Stimulated activated CD8-positive, alpha-beta memory T cell treated with anti-CD3 and anti-CD28 coated beads, Interleukin-15, amount 100 ng/mL, for 48 hours (primary cell): ENCODE measurements at regions not wholly inside any gene's neighbourhood (a gene's known extent, or its start where the extent isn't known, plus 50 kb on each side); places are given as distances from the start of the nearest gene placed in this dataset.

Source experiments
- DNase-seq, 2 donors: peaks; one replicate each; pipeline ENCODE4 v3.0.0-alpha.2; 2020; ENCODE audit warnings: low read depth in 2 of 2

DNA sequence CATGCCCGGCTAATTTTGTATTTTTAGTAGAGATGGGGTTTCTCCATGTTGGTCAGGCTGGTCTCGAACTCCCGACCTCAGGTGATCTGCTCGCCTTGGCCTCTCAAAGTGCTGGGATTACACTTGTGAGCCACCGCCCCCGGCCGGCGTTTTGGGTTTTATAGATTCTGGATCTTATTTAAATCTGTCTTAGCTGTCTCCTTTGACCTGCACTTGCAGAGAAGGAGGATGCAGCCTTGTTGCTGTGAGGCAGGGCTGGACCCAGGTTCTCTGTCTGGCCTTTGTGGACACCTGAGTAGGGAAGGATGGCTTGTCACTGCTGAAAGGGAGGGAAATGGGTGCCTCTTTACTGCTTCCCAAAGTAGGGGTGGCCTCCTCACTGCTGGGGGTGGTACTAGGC lies 83.0 kb upstream of the HS6ST1 start:
- DNase-seq = no peak

DNA sequence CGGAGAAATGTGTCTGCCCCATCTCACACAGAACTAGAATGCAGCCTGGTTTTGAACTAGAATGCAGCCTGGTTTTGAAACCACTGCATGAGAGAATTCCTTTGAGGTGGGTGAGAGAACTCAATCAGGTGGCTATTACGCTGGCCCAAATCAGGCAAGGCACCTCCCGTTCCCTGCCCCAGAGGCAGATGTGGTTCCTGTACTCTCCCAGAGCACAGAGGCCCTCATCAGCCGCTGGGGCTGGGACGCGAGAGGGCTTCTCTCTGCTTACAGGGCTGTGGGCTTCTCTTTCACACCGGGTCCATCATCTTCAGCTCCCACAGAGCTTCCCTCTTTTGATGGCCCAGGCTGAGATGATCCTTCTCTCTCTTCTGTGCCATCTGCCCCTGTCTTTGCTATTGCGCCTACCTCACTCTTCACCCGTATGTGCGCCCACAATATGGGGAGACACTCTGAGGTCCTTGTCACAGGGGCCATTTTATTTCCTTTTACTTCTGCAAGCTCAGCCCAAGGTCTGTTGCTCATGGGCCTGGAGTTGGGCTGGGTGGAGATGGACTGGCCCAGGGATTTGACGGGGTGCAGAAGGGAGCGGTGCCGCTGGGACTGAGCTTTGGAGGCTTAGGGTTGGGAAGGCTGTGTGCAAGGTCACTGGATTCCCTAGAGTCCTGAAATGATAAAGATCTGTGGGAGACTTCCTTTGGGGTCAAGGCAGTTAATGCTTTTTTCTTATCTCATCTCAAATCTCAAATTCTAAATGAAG lies 84.4 kb upstream of the HS6ST1 start:
- no peak for DNase-seq

DNA sequence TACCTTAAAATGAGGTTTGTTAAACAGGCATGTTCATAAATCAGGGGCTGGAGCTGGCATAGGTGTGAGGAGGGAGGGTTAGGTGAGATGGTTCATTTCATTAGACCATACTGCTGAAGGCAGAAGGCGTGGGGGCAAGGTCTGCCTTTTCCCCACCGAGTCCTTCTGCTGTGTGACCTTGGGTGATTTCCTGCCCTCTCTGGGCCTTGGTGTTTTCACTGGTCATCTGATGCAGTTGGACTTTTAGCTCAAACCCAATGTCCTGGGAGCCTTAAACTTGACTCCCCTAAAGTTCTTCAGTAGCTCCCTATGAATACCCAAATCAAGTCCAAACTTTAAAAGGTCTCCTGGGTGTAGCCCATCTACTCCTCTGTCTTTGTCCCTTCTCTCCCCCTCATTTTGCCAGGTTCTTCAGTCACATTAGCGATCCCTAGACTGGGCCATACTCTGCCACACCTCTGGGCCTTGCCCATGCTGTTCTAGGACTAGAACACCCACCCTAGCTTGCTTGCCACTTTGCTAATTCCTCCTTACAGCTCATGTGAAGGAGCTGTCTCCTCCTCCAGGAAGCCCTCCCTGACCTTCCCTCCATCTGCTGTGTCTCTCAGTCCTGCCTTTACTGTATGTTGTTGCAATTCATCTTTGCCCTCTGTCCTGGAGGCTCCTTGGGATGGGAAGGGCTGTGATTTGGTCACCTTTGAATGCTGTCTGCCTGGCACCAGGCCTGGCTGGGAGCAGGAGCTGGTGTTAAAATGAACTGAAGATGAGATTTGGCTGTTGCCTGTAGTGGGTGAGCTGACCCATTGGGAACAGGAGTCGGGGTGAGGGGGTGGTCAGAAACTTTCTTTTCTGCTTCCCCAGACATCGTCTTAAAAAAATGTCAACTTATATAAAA lies 85.4 kb upstream of the HS6ST1 start:
- no peak for DNase-seq

DNA sequence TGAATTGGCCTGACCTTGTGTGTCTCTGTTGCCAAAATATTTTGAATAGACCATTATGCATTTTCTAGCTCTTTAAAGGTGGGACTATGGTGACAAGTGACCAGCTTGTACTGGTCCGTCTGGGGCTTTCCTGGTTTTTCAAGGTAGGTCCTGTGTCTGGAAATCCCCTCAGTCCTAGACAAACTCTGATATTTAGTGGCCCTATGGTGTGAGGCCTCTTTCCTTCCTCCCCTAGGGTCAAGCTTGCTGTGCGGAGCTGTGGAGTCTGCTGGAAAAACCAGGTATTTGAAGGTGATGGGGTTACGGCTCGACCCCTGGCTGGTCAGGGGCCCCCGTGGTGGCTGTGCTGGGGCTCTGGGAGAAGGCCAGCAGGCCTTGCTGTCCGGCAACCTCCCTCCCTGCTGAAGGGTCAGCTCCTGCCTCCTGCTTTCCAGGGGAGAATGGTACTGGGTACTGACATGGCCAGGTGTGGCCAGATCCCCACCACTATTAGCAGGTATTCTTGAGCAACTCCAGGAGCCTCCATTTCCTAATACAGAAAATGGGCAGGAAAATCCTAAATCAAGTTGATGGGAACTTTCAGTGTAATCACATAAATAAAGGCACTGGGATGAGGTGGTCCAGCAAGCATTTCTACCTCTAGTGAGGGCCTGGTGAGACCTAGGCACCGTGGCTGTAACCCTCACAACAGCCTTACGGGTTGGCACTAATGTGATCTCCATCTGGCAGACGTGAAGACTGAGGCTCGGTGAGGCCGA lies 86.2 kb upstream of the HS6ST1 start:
- DNase-seq = no peak

- no peak for DNase-seq
These were observed 86.8 kb upstream of the HS6ST1 start for GRCh38 chr2:128405467-128405900.

DNA sequence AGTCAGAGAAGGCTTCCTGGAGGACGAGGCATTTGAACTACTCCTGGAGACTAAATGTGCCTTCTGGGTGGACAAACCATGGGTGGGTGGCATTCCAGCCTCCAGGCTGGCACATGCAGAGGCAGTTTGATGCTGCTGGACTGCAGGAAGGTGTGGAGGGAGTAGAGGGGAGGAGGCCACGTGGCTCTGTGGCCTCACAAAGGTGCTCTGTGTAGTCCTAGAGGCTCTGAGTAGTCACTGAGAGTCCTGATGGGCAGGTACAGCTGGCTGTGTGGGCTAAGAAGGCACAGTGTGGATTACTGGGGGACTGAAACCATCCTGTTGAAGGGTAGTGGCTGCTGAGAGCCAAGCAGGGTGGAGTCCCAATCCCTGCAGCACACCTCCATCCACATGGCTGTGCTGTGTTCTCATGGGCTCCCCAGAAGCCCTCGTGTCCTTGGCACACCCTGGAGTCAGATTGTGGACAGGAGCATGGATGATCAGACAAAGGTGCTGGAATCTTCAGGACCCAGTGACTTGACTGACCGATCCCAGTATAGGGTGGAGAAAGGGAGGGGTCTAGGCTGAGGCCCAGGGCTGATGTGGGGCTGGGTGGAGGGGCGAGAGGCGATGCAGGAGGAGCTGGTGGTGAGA lies 87.4 kb upstream of the HS6ST1 start:
- DNase-seq = no peak

DNA sequence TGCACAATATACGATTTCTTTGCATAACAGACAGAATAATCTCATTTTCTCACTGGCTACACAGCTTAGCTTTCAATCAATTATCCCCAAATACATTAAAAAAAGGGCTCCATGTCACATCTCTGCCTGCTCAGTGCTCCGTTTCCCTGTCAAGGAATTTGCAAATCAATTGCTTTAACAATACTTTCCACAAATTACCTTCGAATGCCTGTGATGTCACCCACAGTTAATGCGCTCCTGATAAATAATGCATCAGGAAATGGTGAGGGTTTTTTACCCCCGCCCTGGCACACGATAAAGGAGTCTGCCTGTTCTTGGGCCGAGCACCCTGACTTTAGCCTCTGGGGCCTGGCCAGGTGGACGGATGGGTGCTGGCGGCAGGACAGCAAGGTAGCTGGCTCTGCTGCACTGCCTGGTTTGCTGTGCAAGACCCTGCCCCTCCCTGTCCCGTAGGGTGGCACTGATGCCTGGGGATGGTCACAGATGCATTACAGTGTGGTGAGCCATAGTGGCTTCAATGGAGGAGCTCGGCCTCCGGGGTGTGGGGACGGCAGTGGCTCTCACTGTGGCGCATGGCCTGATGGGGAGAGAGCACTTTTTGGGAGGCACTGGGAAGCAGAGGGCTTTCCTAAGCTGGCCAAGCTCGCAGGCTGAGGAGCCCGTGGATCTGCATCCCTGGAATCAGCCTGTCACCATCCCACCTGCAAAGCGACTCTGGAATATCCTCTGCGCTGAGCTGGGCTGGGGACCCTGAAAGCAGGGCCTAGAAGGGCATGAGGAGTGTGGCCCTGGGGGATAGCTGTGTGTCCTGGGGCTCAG lies 88.3 kb upstream of the HS6ST1 start:
- no peak for DNase-seq

GRCh38 chr2:128408349-128409305 lies 90.0 kb upstream of the HS6ST1 start:
- no peak for DNase-seq

- no peak for DNase-seq
These were observed 90.8 kb upstream of the HS6ST1 start for GRCh38 chr2:128409326-128410034.

DNA sequence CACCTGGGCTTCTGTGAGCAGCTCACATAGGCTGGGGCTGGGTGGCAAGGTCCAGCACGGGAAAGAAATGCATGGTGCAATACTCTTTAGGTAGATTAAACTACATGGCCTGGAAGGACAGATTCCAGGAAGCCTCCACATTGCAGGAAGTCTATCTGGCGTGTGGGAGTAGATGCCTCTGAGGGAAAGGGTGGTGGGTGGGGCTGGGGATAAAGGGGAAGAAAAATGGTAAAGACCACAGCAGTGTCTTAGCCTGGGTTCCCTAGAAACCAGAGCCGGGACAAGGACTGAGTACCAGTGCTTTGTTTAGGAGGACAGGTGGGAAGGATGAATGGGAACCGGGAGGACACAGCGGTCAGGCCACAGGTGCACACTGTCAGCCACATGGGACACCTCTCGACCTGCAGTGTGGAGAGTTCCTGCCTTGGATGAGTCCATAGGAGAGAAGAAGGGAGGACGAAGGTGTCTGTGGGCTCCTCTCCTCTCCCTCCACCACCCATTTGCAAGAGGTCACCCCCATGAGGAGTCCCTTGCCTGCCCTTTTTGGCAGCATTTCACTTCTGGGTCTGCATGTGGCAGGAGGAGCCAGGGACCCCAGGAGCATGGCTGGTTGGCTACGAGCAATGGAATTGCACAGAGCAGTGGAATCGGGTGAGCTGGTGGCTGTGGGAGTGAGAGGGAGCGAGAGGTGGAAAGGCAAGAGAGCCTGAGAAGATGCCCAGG lies 91.5 kb upstream of the HS6ST1 start:
- DNase-seq = no peak

- no peak for DNase-seq
These were observed 92.1 kb upstream of the HS6ST1 start for GRCh38 chr2:128410758-128411215.

- no peak for DNase-seq
These were observed 92.8 kb upstream of the HS6ST1 start for GRCh38 chr2:128411431-128411830.

DNA sequence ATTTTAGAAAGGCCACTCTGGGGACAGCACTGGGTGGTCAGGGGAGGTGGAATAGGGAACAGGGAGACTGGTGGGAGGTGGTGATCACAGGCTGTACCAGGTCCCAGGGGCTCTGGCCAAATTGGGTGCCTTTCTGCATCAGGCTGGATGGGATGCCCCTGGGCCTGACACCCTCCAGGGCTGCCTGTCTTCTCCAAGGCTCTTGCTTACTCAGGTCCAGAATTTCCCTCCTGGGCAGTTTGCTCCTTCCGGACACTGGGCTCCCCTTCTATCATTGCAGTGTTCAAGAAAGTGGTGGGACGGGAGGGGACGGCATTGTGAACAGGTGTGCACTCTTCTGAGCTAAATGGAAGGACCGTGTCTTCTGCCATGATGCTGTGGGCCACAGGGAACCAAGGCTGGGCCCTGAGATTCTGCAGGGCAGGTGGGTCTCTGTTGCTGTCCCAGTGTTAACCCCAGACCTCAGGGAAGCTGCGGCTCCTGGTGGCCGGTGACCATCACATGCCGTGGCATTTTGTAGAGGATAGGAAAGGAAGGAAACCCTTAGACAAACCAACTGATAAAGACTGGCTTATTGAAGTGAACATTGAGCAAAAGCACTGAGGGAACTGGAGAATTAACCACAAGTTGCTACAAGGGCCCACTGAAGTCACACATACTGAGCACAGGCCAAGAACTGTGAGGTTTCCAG lies 93.7 kb upstream of the HS6ST1 start:
- DNase-seq = no peak

DNA sequence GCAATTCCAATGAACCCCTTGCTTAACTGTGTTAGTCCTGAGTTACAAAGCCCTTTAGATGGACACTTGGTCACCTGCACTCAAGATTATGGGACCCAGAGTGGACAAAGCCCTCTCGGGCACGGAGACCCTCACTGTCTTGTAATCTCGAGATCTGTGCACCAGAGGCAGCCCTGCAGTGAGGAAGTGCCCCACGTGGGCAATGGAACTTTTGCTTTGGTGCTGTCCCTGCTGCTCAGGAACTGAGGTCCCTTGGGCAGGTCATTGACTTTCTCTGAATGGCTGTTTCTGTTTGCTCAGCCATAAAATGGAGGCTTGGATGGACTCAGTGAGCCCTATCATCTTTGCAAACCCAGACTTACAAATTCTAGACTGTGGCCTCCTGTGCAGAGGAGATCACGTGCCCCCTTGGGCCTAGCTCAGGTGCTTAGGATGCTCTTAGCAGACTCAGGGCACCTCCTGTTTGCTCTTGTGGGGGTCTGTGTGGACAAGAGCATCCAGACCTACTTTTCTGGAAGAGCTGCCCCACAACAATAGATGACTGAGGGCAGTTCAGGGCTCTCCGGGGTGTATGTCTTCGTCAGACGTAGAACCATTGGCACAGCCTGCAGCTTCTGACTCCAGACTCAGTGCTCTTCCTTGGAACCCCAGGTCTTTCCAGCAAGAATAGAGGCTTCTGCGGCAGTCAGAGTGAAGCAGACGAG lies 94.5 kb upstream of the HS6ST1 start:
- no peak for DNase-seq

DNA sequence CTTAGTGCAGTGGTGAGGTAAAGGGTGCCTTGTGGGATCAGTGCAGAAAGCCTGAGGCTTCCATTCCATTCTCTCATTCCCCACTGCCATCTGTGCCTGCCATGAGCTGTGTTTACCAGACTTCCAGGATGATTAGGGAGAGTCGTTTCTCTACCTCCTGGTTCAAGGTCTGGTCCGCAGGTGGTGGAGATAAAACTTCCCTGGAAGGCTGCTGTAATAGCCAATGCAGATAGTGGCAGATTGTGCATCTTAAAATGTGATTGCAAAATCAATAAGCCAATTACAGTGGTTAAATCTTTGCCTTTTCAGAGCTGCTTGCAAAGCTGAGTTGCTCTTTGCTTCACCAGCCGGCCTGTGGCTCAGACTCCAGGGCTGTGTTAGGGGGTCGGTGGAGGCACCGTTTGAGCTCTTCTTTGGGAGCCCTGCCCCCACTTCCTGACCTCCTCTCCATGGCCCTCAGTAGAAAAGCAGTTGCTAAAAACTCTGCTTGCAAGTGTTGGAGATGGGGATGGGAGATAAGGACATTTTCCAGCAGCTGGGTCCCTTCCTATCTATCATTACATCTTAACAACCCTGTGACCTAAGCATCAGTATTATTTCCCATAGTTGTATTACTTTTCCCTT lies 95.2 kb upstream of the HS6ST1 start:
- no peak for DNase-seq

GRCh38 chr2:128414351-128414750 lies 95.7 kb upstream of the HS6ST1 start:
- no peak for DNase-seq
